IPS-20b (cell line): ENCODE measurements at regions not wholly inside any gene's neighbourhood (a gene's known extent, or its start where the extent isn't known, plus 50 kb on each side); places are given as distances from the start of the nearest gene placed in this dataset.
"Not testable (repeated sequence)": the region's sequence is repeated elsewhere in the genome, so short reads cannot be mapped to it uniquely, and the experiment has no call there.

Source experiments
- H3K27ac ChIP-seq: one replicate; pipeline ENCODE4 v1.5.1; 2013; ENCODE audit warnings: low read length
- H3K27me3 ChIP-seq: 2 replicates; pipeline ENCODE4 v1.6.1; 2013; ENCODE audit warnings: mild to moderate bottlenecking, low read length, inconsistent platforms; ENCODE audit not compliant: insufficient read depth
- H3K36me3 ChIP-seq: 2 replicates; pipeline ENCODE4 v1.6.1; 2013; ENCODE audit warnings: low read depth, mild to moderate bottlenecking, inconsistent platforms, low read length, moderate library complexity; ENCODE audit not compliant: insufficient read depth
- H3K4me1 ChIP-seq: 2 replicates; pipeline ENCODE4 v1.6.1; 2013; ENCODE audit warnings: mild to moderate bottlenecking, control low read depth, inconsistent platforms, low read length, moderate library complexity; ENCODE audit not compliant: insufficient read depth
- H3K4me3 ChIP-seq: 2 replicates; pipeline ENCODE4 v1.5.1; 2013; ENCODE audit warnings: mild to moderate bottlenecking, low read length, inconsistent platforms
- H3K9ac ChIP-seq: 2 replicates; pipeline ENCODE4 v1.6.1; 2013; ENCODE audit warnings: low read depth, mild to moderate bottlenecking, inconsistent platforms, low read length, moderate library complexity
- H3K9me3 ChIP-seq: 2 replicates; pipeline ENCODE4 v1.6.1; 2013; ENCODE audit warnings: mild to moderate bottlenecking, low read depth, low read length, inconsistent platforms; ENCODE audit not compliant: insufficient read depth

DNA sequence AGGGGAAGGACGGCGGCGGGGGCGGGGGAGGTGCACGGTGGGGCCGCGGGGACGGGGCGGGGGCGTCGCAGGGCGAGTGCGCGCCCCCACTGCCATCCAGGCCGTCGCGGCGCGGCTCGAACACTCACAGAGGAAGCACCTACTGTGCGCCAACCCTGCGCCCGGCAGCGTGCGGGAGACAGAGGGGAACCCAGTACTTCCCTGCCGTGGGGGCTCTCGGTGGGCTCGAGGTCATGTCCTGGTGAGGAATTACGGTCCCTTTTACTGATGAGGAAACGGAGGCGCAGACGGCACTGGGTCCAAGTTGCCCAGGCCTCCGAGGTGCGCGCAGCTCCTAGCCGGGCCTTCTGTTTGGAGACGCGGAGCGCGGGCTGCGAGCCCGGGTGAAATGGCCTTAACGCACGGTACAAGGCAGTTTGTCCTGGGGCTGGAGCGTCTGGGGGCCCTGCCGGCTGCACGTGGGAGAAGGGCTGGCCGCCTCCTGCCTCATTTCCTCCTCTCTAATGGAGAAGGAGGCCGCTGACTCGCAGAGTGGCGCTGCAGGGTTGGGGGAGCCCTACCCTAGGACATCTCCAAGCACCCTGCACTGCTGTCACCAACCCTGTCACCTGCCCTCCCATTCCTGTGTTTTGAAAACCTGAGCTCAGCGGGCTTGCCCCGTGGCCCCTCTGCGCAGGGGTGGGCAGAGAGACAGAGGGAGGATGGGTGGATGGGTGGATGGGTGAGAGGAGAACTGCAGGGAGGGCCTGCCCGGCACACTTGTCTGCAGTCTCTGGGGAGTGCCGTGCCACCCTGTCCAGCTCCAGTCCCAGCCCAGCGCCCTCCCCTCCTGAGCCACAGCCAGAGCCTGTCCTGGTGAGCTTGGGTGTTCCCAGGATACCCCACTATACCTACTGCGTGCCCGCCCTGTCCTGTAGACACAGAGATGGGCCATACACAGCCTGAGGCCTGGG is 106.0 kb downstream of the ADRA2C start:
- Histone ChIP-seq H3K4me1 (no peaks in the 10 kb centered on the region; the same call in 1 of the 2 replicates), H3K27me3 (peaks cover 74% of the 10 kb centered on the region), H3K27ac (no peak overlapping the region), H3K9me3 (peaks cover 7% of the 10 kb centered on the region; the same call in 1 of the 2 replicates), H3K36me3 (no peaks in the 10 kb centered on the region), H3K4me3 (peak overlapping the region; percentile 63), H3K9ac (no peak overlapping the region)

DNA sequence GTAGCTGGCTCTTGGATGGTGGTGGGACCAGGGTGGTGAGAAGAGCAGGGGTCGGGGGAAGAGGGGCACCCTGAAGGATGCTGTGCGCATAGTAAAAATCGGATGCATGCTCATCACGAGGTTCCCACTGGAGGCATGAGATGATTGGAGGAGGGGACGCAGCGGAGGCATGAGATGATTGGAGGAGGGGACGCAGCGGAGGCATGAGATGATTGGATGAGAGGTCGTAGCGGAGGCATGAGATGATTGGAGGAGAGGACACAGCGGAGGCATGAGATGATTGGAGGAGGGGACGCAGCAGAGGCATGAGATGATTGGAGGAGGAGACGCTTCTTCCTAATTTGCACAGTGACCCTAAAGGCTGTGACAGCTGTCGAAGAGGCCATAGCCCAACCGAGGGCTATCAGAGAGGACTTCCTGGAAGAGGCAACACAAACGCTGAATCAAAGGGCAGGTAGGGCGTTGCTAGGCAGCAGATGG is 106.7 kb downstream of the ADRA2C start:
- no peak overlapping the region for H3K9ac ChIP-seq
- H3K4me1 ChIP-seq: no peaks in the 10 kb centered on the region; the same call in 1 of the 2 replicates
- H3K9me3 ChIP-seq: peaks cover 4% of the 10 kb centered on the region
- H3K27ac ChIP-seq: no peak overlapping the region
- peaks cover 74% of the 10 kb centered on the region for H3K27me3 ChIP-seq
- no peaks in the 10 kb centered on the region for H3K36me3 ChIP-seq
- peak overlapping the region; percentile 48; the same call in 1 of the 2 replicates for H3K4me3 ChIP-seq

DNA sequence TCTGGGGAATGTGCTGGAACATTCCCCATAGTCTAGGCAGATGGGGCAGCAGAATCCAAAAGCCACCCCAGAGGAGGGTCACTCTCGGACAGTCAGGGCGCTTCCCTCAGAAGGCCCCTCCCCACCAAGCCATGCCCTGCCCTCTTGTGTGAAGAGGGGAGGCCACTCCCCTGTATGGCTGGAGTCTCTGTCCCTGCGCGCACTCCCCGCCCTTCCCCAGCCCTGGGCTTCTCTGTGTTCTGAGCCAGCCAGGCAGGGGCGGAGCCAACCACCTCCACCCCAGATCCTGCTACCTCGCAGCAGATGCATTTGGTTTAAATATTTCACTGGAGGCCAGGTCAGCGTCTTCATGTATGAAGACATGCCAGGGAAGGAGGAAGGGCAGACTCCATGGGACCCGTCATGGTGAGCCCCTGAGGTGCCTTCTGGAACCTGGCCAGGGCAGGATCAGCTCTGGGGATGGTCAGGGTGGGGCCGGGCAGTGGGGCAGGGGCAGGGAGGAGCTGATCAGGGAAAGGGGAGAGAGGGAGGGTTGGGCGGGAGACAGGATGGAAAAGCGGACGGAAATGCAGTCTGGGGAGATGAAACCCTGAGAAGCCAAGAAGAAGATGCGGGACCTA is 107.3 kb downstream of the ADRA2C start:
- Histone ChIP-seq H3K9ac (no peak overlapping the region), H3K27me3 (peaks cover 80% of the 10 kb centered on the region)

DNA sequence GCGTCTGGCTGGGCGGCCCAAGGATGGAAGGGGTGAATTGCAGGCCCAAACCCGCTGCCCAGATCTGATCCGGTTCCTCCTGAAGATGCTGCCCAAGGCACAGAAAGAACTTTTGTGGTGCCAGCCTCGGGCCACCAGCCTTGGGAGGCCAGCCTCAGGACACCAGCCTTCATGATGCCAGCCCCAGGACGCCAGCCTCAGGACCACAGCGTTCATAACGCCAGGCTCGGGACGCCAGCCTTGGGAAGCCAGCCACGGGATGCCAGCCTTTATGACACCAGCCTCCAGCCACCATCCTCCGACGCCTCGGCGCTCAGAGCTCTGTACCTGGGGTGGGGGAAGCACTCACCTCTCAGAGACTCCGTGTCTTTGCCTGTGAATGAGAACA is 107.8 kb downstream of the ADRA2C start:
- no peak overlapping the region for H3K4me3 ChIP-seq
- no peak overlapping the region for H3K27ac ChIP-seq
- peaks cover 6% of the 10 kb centered on the region; the same call in 1 of the 2 replicates for H3K9me3 ChIP-seq
- H3K36me3 ChIP-seq: no peaks in the 10 kb centered on the region
- H3K4me1 ChIP-seq: no peaks in the 10 kb centered on the region; the same call in 1 of the 2 replicates
- H3K27me3 ChIP-seq: peaks cover 80% of the 10 kb centered on the region
- H3K9ac ChIP-seq: no peak overlapping the region

More for the DNA sequence above, 107.3 kb downstream of the ADRA2C start:
- Histone ChIP-seq H3K36me3 (no peaks in the 10 kb centered on the region), H3K27ac (no peak overlapping the region), H3K4me1 (no peaks in the 10 kb centered on the region; the same call in 1 of the 2 replicates), H3K4me3 (peak overlapping the region; percentile 48; the same call in 1 of the 2 replicates), H3K9me3 (peaks cover 6% of the 10 kb centered on the region; the same call in 1 of the 2 replicates)

DNA sequence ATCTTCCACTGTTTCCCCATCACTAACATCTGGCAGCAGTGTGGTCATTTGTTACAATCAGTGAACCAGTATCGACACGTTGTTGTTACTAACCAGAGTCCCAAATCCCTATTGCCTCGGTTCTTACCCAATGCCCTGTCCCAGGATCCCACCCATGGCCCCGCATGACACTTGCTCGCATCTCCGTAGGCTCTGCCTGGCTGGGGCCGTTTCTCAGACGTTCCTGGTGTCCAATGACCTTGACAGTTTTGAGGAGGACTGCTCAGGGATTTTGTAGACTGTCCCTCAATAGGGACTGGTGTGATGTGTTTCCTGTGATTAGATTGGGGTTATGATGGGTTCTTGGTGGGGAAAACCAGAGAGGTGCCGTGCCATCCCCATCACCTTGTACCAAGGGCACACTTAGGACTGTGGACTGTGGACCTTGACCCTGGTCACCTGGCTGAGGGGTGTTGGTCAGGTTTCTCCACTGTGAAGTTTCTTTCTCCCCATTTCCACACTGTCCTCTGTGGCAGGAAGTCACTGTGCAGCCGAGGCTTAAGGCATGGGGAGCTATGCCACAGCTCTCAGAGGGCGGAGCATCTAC is 108.4 kb downstream of the ADRA2C start:
- Histone ChIP-seq H3K27me3 (peaks cover 80% of the 10 kb centered on the region), H3K9me3 (peaks cover 6% of the 10 kb centered on the region; the same call in 1 of the 2 replicates), H3K36me3 (no peaks in the 10 kb centered on the region), H3K4me3 (no peak overlapping the region), H3K9ac (no peak overlapping the region), H3K27ac (no peak overlapping the region), H3K4me1 (no peaks in the 10 kb centered on the region; the same call in 1 of the 2 replicates)

DNA sequence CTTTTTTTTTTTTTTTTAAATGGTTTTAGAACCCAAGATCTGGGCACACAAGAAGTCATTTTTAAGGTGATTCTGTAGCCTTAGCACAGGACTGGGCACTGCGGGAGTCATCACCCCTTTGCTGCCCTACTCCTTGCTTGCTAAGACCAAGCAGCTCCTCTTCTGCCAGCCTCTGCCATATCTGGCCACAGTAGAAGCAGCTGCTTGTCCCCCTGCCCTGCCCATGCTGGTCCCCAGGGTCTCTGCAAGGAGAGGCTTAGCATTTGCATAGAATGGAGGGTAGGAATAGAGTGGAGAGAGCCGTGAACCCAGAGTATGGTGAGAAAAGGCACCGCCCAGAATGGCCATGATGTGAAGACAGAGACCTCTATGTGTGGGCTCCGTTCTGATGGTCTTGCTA is 109.3 kb downstream of the ADRA2C start:
- H3K9ac ChIP-seq: no peak overlapping the region

DNA sequence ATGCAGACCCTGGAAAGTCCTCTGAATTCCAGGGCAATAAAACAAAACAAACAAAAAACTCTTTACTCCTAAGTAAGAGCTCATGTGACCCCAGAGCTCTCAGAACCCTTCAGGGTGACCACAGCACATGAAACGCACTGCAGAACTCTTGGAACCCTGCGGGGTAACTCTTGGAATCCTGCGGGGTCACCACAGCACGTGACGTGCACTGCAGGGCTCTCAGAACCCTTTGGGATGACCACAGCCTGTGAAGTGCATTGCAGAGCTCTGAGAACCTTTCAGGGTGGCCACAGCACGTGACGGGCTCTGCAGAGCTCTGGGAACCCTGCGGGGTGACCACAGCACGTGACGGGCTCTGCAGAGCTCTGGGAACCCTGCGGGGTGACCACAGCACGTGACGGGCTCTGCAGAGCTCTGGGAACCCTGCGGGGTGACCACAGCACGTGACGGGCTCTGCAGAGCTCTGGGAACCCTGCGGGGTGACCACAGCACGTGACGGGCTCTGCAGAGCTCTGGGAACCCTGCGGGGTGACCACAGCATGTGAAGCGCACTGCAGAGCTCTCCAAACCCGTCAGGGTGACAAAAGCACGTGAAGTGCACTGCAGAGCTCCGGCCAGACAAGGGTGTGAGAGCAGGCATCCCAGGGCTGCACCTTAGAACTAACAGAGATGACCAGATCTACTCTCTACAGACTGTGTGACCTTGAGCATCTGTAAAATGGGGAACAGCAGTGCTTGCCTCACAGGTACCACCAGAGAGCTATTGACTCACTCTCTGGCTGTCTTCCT is 110.1 kb downstream of the ADRA2C start:
- H3K36me3 ChIP-seq, H3K27ac ChIP-seq, H3K4me1 ChIP-seq, H3K4me3 ChIP-seq, H3K9ac ChIP-seq, H3K9me3 ChIP-seq: not testable (repeated sequence)
- H3K27me3 ChIP-seq: peaks cover 71% of the 10 kb centered on the region

More for the DNA sequence above, 109.3 kb downstream of the ADRA2C start:
- Histone ChIP-seq H3K4me1 (peaks cover 4% of the 10 kb centered on the region; the same call in 1 of the 2 replicates), H3K27ac (no peak overlapping the region), H3K9me3 (peaks cover 6% of the 10 kb centered on the region; the same call in 1 of the 2 replicates), H3K27me3 (peaks cover 79% of the 10 kb centered on the region), H3K36me3 (no peaks in the 10 kb centered on the region), H3K4me3 (no peak overlapping the region)

DNA sequence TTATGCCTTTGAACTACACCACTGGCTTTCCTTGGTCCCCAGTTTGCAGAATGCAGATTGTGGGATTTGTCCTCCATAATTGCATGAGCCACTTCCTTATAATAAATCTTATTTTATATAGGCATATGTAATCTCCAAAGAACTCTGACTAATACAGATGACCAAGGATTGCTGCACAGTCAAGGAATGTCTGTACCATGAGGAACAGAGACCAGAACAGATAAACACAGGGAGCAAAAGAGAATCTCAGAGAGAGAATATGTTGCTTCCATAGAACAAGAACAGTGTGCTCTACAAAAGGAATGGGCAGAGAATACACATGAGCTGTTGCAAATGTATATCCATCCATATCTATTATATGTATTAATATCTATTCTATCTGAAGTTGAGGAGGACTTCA is 111.1 kb downstream of the ADRA2C start:
- no peak overlapping the region for H3K27ac ChIP-seq
- no peaks in the 10 kb centered on the region for H3K36me3 ChIP-seq
- no peak overlapping the region for H3K4me3 ChIP-seq
- peaks cover 4% of the 10 kb centered on the region; the same call in 1 of the 2 replicates for H3K4me1 ChIP-seq
- H3K27me3 ChIP-seq: peaks cover 62% of the 10 kb centered on the region
- H3K9me3 ChIP-seq: peaks cover 6% of the 10 kb centered on the region; the same call in 1 of the 2 replicates
- H3K9ac ChIP-seq: no peak overlapping the region

DNA sequence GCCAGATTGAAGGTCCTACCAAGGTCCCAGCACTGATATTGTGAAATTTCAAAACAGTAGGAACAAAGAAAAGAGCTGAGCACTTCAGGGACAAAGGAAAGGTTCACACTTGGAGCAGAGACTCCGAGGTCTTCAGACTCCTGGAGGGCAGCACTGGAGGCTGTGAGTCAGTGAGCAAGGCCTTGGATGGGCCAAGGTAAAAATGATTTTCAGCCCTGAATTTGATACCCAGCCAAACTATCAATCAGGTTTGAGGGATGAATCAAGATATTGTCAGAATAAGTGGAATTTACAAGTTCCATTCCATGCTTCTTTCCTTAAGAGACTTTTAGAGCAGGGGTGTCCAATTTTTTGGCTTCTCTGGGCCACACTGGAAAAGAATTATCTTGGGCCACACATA is 111.7 kb downstream of the ADRA2C start:
- no peak overlapping the region for H3K4me3 ChIP-seq
- no peak overlapping the region for H3K9ac ChIP-seq
- H3K9me3 ChIP-seq: peaks cover 6% of the 10 kb centered on the region; the same call in 1 of the 2 replicates
- no peak overlapping the region for H3K27ac ChIP-seq
- H3K4me1 ChIP-seq: peaks cover 4% of the 10 kb centered on the region; the same call in 1 of the 2 replicates
- no peaks in the 10 kb centered on the region for H3K36me3 ChIP-seq
- peaks cover 56% of the 10 kb centered on the region for H3K27me3 ChIP-seq

DNA sequence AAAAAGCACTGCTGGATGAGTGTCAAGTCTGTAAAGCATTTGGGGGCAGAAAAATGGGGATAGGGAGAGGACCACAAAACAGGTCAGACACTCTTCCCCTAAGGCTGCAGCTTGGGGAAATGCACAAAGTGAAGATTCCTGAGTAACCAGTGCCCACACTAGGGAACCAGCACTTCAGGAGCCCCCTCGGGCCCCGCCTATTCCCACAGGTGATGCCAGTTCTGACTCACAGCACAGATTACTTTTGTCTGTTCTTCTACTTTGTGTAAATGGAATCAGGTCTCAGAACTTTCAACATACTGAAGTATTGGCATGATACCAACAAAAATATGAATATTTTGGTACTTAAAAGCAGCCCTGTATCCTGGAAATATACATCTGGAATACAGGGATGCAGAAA is 112.5 kb downstream of the ADRA2C start:
- Histone ChIP-seq H3K36me3 (no peaks in the 10 kb centered on the region), H3K4me1 (peaks cover 4% of the 10 kb centered on the region; the same call in 1 of the 2 replicates), H3K27me3 (peaks cover 48% of the 10 kb centered on the region)

More for the DNA sequence above, 112.5 kb downstream of the ADRA2C start:
- Histone ChIP-seq H3K9me3 (peaks cover 6% of the 10 kb centered on the region; the same call in 1 of the 2 replicates), H3K27ac (no peak overlapping the region), H3K9ac (no peak overlapping the region), H3K4me3 (no peak overlapping the region)
